ENCODE measurements at regions not wholly inside any gene's neighbourhood (a gene's known extent, or its start where the extent isn't known, plus 50 kb on each side); places are given as distances from the start of the nearest gene placed in this dataset.

DNA sequence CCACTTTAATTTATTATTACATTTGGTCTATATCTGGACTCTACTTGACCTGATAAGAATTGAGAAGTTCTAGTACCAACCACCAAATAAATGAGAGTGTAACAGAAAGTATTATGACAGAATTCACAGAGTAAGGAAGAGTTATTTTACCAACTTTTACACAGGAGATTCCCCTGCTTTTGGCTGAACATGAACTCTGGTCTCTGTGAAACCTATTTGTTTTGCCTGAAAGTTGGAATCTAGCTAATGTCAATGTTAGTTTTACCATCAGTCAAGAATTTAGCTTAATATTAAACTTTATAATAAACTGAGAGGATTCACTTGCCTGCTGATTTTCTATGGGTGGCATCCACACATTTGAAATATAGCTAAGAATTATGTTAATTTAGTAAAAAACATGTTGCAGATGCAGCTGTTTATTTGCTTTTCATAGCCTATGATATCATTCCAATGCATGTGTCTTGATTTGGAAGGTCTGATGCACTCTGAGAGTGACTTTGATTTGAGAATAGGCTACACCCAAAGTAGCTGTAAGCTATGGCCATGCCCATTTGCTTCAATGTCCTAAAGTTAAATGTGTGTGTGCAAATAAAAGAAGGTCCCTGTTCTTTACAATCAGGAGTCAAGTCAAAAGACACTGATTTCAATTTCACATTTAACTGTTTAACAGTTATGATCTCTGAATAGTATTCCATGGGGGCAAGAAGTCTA is 150.9 kb upstream of the RASGEF1B start:
- TF ChIP-seq, protein P1, sequence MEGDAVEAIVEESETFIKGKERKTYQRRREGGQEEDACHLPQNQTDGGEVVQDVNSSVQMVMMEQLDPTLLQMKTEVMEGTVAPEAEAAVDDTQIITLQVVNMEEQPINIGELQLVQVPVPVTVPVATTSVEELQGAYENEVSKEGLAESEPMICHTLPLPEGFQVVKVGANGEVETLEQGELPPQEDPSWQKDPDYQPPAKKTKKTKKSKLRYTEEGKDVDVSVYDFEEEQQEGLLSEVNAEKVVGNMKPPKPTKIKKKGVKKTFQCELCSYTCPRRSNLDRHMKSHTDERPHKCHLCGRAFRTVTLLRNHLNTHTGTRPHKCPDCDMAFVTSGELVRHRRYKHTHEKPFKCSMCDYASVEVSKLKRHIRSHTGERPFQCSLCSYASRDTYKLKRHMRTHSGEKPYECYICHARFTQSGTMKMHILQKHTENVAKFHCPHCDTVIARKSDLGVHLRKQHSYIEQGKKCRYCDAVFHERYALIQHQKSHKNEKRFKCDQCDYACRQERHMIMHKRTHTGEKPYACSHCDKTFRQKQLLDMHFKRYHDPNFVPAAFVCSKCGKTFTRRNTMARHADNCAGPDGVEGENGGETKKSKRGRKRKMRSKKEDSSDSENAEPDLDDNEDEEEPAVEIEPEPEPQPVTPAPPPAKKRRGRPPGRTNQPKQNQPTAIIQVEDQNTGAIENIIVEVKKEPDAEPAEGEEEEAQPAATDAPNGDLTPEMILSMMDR (IDR thresholded peaks at IDR 0.05), result no peak
- no peak for TF ChIP-seq SIN3A (IDR thresholded peaks at IDR 0.05; ENCODE audit: borderline replicate concordance, insufficient read depth, low read depth, low read length)
- TF ChIP-seq, protein P2, sequence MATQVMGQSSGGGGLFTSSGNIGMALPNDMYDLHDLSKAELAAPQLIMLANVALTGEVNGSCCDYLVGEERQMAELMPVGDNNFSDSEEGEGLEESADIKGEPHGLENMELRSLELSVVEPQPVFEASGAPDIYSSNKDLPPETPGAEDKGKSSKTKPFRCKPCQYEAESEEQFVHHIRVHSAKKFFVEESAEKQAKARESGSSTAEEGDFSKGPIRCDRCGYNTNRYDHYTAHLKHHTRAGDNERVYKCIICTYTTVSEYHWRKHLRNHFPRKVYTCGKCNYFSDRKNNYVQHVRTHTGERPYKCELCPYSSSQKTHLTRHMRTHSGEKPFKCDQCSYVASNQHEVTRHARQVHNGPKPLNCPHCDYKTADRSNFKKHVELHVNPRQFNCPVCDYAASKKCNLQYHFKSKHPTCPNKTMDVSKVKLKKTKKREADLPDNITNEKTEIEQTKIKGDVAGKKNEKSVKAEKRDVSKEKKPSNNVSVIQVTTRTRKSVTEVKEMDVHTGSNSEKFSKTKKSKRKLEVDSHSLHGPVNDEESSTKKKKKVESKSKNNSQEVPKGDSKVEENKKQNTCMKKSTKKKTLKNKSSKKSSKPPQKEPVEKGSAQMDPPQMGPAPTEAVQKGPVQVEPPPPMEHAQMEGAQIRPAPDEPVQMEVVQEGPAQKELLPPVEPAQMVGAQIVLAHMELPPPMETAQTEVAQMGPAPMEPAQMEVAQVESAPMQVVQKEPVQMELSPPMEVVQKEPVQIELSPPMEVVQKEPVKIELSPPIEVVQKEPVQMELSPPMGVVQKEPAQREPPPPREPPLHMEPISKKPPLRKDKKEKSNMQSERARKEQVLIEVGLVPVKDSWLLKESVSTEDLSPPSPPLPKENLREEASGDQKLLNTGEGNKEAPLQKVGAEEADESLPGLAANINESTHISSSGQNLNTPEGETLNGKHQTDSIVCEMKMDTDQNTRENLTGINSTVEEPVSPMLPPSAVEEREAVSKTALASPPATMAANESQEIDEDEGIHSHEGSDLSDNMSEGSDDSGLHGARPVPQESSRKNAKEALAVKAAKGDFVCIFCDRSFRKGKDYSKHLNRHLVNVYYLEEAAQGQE (IDR thresholded peaks at IDR 0.05; ENCODE audit: insufficient read depth in 1 of 2, low read depth in 2 of 2, low read length in 1 of 2), result no peak
- no peak for TF ChIP-seq POLR2AphosphoS5 (IDR thresholded peaks at IDR 0.05; ENCODE audit: low read depth, low read length)
- no peak for TF ChIP-seq TCF7L2 (IDR thresholded peaks at IDR 0.05; ENCODE audit: low read depth, low read length)

Measured in Panc1 (cell line).